ENCODE measurements at regions not wholly inside any gene's neighbourhood (a gene's known extent, or its start where the extent isn't known, plus 50 kb on each side); places are given as distances from the start of the nearest gene placed in this dataset.

- in situ Hi-C loops (cut with HindIII; ENCODE audit: low sequenced_read_pairs), result no loop called here
Observed at GRCh38 chr2:42854207-42854818, 61.9 kb upstream of the HAAO start.

DNA sequence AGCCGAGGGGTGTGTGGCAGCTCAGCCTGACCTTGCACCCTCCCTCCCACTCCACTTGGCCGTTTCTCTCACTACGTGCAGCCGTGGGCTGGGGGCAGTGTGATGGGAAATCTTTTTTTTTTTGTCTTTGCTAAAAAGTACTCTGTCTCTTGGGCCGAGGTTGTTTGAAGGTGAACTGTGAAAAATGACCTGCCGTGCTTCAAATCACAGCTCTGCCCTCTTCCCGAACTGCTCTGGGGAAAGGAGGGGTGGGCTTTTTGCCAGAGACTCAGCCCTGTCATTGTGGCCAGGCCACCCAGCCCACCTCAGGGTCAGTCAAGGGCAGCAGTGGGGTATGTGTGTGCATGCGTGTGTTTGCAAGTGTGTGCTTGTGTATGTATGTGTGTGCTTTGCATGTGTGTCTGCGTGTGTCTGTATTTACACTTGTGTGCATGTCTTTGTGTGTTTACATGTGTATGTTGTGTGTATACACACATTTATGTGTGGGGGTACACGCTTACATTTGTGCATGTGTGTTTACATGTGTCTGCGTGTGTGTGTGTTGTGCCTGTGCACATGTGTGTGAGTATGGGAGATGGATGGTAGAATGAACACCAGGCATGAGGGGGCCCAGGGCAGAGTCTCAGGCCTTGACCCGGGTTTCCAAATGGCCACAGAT is 61.3 kb upstream of the HAAO start:
- in situ Hi-C loops (cut with HindIII; ENCODE audit: low sequenced_read_pairs), result no loop called here

- in situ Hi-C loops (cut with HindIII; ENCODE audit: low sequenced_read_pairs), result no loop called here
Observed at GRCh38 chr2:42852798-42853197, 60.4 kb upstream of the HAAO start.

GRCh38 chr2:42851740-42852250 is 59.4 kb upstream of the HAAO start:
- in situ Hi-C loops (cut with HindIII; ENCODE audit: low sequenced_read_pairs), result no loop called here

DNA sequence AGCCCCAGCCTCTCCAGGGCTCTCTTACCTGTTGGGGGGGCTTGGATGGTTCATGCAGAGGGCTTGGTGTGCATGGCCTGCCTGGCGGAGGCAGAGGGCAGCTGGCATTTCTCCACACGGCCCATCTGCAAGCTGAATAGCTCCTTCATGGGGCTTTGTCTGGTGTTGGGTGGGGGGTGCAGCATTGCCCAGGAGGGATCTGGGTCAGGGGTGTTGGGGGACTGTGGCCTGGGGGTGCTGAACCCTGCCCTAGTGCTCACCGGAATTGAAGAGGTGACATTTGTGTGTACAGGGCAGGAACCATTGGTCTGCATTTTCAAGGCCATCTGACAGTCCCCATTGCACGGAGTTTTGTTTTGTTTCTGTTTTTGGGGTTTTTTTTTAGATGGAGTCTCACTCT is 58.8 kb upstream of the HAAO start:
- in situ Hi-C loops (cut with HindIII; ENCODE audit: low sequenced_read_pairs), result no loop called here

DNA sequence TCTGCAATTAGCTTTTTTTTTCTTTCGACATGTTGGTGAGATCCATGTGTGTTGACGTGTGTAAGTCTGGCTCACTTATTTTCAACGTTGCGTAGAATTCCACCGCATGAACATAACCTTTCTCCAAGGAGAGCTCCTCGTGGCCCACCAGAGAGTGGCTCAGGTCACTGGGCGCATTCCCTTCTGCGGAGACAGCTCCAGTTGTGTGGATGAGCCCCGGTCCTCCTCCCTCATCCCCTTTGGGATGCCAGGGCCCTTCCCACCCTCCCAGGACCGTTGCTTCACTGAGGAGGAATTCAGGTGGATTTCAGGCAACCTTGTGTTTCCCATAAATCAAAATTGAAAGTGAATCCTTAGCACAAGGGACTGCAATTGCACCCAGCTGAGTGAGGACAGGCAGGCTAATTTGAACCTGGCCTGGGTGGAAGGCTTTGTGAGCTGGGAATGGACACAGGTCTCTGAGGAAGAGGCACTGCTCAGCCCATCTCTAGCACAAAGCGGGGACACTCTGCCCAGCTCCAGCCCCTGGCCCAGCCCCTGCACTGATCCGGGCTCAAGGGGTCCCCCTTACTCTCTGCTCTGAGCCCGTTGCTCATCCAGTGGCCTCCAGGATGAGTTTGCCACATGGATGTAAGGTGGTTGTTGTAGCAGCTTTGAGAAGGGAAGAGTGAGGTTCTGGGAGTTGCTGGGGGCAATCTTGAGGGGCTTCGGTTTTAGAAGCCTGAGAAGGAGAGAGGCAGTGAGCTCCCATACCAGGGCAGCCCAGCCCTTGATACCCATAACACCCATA is 57.8 kb upstream of the HAAO start:
- in situ Hi-C loops (cut with HindIII; ENCODE audit: low sequenced_read_pairs), result no loop called here

GRCh38 chr2:42849311-42849710 is 56.9 kb upstream of the HAAO start:
- in situ Hi-C loops (cut with HindIII; ENCODE audit: low sequenced_read_pairs), result no loop called here

- in situ Hi-C loops (cut with HindIII; ENCODE audit: low sequenced_read_pairs), result no loop called here
Observed at GRCh38 chr2:42848726-42849290, 56.4 kb upstream of the HAAO start.

DNA sequence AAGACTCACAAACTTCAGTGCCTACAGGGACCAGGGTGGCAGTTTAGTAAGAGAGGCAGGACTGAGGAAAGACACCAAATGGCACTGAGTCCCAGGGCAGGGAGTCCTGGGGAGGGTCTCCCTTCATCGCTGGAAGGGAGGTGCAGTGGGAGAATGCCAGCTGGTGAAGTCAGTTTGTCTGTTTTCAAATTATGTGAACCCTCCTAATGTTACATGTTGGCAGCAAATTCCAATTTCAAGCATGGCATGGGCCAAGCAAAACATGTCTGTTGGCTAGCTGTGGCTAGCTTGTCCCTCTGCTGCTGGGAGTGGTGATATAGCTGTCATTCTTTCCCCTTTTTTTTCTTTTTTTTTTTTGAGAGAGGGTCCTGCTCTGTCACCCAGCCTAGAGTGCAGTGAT is 55.9 kb upstream of the HAAO start:
- in situ Hi-C loops (cut with HindIII; ENCODE audit: low sequenced_read_pairs), result no loop called here

DNA sequence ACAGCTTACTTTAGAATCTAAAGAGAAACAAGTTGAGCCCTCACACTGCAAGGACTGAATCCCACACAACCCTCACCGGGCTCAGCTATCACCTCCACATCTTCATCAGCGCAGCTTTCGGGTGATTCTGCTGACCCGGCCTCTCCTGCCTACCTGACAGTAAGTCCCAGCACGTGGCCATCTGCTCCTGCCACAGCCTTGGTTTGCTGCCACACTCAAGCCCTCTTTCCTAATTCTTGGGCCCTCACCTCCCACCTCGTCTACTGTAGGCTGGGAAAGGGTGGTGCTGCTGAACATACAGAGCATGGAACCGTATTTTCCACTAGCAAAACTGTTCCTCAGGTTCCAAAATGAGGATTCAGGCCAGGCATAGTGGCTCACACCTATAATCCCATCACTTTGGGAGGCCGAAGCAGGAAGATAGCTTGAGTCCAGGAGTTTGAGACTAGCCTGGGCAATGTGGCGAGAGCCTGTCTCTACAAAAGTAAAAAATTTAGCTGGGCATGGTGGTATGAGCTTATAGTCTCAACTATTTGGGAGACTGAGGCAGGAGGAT is 55.3 kb upstream of the HAAO start:
- in situ Hi-C loops (cut with HindIII; ENCODE audit: low sequenced_read_pairs), result no loop called here

DNA sequence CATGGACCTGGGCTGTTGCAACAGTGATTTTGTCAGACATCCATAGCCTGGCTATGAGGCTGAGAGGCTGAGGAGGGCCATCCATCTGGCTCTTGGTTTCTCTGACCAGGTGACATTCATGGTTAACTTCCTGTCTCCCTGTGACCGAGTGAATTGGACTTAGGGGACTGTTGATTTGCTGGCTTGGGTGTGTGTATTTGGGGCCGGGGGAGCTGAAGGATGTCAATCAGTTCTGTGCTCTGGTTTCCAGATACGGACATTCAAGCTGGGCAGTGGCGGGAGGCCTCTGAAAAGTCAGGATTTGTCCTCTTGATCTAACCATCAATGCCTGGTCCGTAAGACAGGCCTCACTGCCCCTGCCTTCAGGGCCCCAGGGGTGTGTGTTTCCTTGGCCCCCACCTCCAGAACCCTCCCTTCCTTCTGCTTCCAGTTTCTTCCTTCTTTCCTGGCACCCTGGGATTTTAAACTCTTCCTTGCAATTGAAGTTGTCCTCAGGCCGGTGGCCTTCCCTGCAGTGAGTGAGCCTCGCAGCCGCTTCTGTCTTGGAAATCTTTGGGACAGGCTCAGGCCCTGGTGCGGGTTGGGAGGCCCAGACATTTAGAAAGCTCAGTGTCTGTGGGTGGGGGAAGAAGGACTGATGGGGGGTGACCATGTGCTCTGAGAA is 54.7 kb upstream of the HAAO start:
- in situ Hi-C loops (cut with HindIII; ENCODE audit: low sequenced_read_pairs), result no loop called here

DNA sequence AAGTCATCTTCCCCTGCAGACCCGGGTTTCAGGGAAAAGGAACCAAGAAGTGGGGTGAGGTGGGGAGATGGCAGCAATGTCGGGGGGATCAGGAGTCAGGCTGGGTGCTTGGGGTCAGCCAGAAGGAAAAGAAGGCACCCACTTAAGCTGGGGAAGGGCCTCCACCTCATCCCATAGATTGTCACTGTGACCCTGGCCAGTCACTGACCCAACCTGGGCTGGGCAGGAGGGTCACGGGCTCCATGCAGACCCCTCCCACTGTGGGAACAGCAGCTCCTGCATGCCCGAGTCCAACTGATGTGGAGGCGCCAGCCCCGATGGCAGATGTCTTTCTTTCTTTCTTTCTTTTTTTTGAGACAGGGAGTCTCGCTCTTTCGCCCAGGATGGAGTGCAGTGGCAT is 53.6 kb upstream of the HAAO start:
- in situ Hi-C loops (cut with HindIII; ENCODE audit: low sequenced_read_pairs), result no loop called here

GRCh38 chr2:42844901-42845821 is 52.8 kb upstream of the HAAO start:
- in situ Hi-C loops (cut with HindIII; ENCODE audit: low sequenced_read_pairs), result no loop called here

- in situ Hi-C loops (cut with HindIII; ENCODE audit: low sequenced_read_pairs), result no loop called here
Observed at GRCh38 chr2:42844366-42844765, 52.0 kb upstream of the HAAO start.

DNA sequence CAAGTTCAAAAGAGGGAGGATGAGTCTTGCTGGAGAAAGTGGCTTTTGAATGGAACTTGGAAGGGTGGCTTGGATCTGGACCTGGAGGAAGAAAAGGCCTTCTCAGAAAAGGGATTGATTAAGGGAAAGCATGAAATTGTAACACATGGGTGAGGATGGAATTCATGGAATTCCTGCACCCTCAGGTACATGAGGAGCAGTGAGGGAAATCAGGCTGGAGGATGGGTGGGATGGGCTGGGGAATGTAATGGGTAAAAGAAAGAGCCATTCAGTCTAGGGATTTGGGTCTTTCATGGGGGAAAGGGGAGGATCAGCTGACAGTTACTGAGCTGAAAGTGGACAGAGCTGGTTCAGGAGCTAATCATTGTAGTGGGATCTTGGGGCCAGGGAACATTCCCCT is 51.2 kb upstream of the HAAO start:
- in situ Hi-C loops (cut with HindIII; ENCODE audit: low sequenced_read_pairs), result no loop called here

GRCh38 chr2:42843131-42843530 is 50.7 kb upstream of the HAAO start:
- in situ Hi-C loops (cut with HindIII; ENCODE audit: low sequenced_read_pairs), result no loop called here

DNA sequence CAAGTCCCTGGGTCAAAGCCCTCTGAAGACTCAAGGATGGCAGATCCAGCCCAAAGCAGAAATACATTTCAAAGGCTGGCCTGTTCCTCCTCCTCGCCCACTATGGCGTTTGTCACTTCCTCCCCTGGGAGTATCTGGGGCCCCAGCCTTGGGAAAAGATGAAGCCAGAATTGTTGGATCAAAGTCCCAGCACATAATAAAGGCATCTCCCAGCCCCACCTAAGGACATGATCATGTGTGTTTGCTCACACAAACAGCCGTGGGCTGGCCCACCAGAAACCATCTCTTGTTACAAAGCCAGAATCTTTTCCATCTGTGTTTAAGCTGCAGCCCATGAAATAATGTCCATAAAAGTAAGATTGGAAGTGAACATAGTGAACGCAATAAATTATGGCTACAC is 50.1 kb upstream of the HAAO start:
- in situ Hi-C loops (cut with HindIII; ENCODE audit: low sequenced_read_pairs), result no loop called here
